Psoas muscle (tissue), 7 donors: ENCODE measurements at regions not wholly inside any gene's neighbourhood (a gene's known extent, or its start where the extent isn't known, plus 50 kb on each side); places are given as distances from the start of the nearest gene placed in this dataset.

Experiments
- ATAC-seq, 4 donors: fragments of 200-7000 bp; cut with Tn5 transposase; one replicate each; pipeline ENCODE4 v1.9.1; 2020; ENCODE audit warnings: moderate library complexity in 3 of 4, mild to moderate bottlenecking in 2 of 4
- DNase-seq, 2 donors: peaks; one replicate each; pipeline ENCODE4 v3.0.0-alpha.2; 2020
- H3K27ac ChIP-seq: fragments of 200-600 bp; one replicate; pipeline ENCODE4 v1.8.0; 2022
- H3K27me3 ChIP-seq, 3 donors: fragments of 200-600 bp in 1 of 3; one replicate each; pipeline versions ENCODE4 v1.6.1 to v1.8.0; 2013 to 2022; ENCODE audit warnings: low read length in 2 of 3, mild to moderate bottlenecking in 2 of 3, moderate library complexity in 1 of 3; ENCODE audit not compliant: insufficient read depth in 3 of 3
- H3K36me3 ChIP-seq, 2 donors: fragments of 200-600 bp in 1 of 2; one replicate each; pipeline versions ENCODE4 v1.6.1 to v1.8.0; 2013 to 2022; ENCODE audit warnings: low read depth in 1 of 2, mild to moderate bottlenecking in 1 of 2, moderate library complexity in 1 of 2; ENCODE audit not compliant: insufficient read depth in 1 of 2
- H3K4me1 ChIP-seq: fragments of 200-600 bp; one replicate; pipeline ENCODE4 v1.8.0; 2022
- H3K4me3 ChIP-seq: fragments of 200-600 bp; one replicate; pipeline ENCODE4 v1.8.0; 2022; ENCODE audit warnings: mild to moderate bottlenecking
- H3K9me3 ChIP-seq: fragments of 200-600 bp; one replicate; pipeline ENCODE4 v1.8.0; 2022
- CTCF ChIP-seq: fragments of 200-600 bp; IDR thresholded peaks from one replicate; pipeline ENCODE4 v1.8.0; 2022; ENCODE audit warnings: antibody characterized with exemption
- WGBS, 3 donors: extraction: QIAGEN DNeasy Blood & Tissue Kit; methylation state at CpG; one replicate each; pipeline versions ENCODE4 v1.1.6 to v1.1.7; 2013; 5-methylcytosine and 5-hydroxymethylcytosine counted together
- intact Hi-C, 2 donors: fragments of 100-400 bp; cut with DNase I; formaldehyde crosslinking; loops; one replicate each; pipeline versions ENCODE4 v1.11.0 to v1.14.2; 2022
- donor health status: healthy with polysubstance abuse.
- donor health status: DM: no; HTN: no; CAD: no; lungs with moderate emphysema.
- donor health status: Bipolar disorder and iron deficiency.
- donor health status: healthy.
- donor health status: DM: yes; HTN: yes; CAD: no.
- donor health status: DM: no; HTN: no; CAD: no.
- donor health status: DM: yes; HTN: yes; CAD: no.

GRCh38 chr1:232468249-232468648, 161.7 kb downstream of the SIPA1L2 start:
- peaks cover 5 to 21% of the 10 kb centered on the region in 2 donors for H3K36me3 ChIP-seq
- peaks cover 12% of the 10 kb centered on the region for H3K4me1 ChIP-seq
- no peak for TF ChIP-seq CTCF
- no peak overlapping the region for H3K4me3 ChIP-seq
- no peaks in the 10 kb centered on the region for H3K27me3 ChIP-seq
- intact Hi-C loops, result no loop called here
- DNase-seq, result no peak
- H3K27ac ChIP-seq, result no peak overlapping the region
- H3K9me3 ChIP-seq, result no peaks in the 10 kb centered on the region
- WGBS, 3 donors, result 82 to 94% (median 87%) methylated on average over 3 of the region's 3 CpGs
- no peak for ATAC-seq

GRCh38 chr1:232467073-232467760, 162.7 kb downstream of the SIPA1L2 start:
- no peak overlapping the region for H3K4me3 ChIP-seq
- 96 to 97% (median 96%) methylated on average over 9 of the region's 9 CpGs for WGBS, 3 donors
- H3K4me1 ChIP-seq, result peaks cover 6% of the 10 kb centered on the region
- ATAC-seq, result no peak
- TF ChIP-seq CTCF, result no peak
- no peak for DNase-seq
- H3K27ac ChIP-seq, result no peak overlapping the region
- no peaks in the 10 kb centered on the region for H3K9me3 ChIP-seq
- H3K27me3 ChIP-seq, result no peaks in the 10 kb centered on the region
- peaks cover 5 to 22% of the 10 kb centered on the region in 2 donors for H3K36me3 ChIP-seq
- intact Hi-C loops, result no loop called here

- Histone ChIP-seq H3K27ac (no peak overlapping the region), H3K4me3 (no peak overlapping the region), H3K27me3 (no peaks in the 10 kb centered on the region), H3K9me3 (no peaks in the 10 kb centered on the region), H3K4me1 (peaks cover 6% of the 10 kb centered on the region), H3K36me3 (peaks cover 5 to 27% of the 10 kb centered on the region in 2 donors)
- no peak for ATAC-seq
- 85 to 97% (median 89%) methylated on average over 1 of the region's 1 CpG for WGBS, 3 donors
- TF ChIP-seq CTCF, result no peak
- no peak for DNase-seq
- intact Hi-C loops, result no loop called here
These were observed 165.6 kb downstream of the SIPA1L2 start for GRCh38 chr1:232464325-232464724.

GRCh38 chr1:232463225-232463624, 166.7 kb downstream of the SIPA1L2 start:
- no peaks in the 10 kb centered on the region for H3K27me3 ChIP-seq
- H3K9me3 ChIP-seq, result no peaks in the 10 kb centered on the region
- no peak for ATAC-seq
- H3K4me3 ChIP-seq, result no peak overlapping the region
- 50 to 66% (median 56%) methylated on average over 3 of the region's 3 CpGs for WGBS, 3 donors
- no peak for TF ChIP-seq CTCF
- intact Hi-C loops, result no loop called here
- no peak for DNase-seq
- H3K4me1 ChIP-seq, result peaks cover 6% of the 10 kb centered on the region
- H3K36me3 ChIP-seq, result peaks cover 5 to 27% of the 10 kb centered on the region in 2 donors
- H3K27ac ChIP-seq, result no peak overlapping the region

GRCh38 chr1:232462213-232462612, 167.7 kb downstream of the SIPA1L2 start:
- DNase-seq (no peak), ATAC-seq (no peak)
- Histone ChIP-seq H3K4me1 (peaks cover 6% of the 10 kb centered on the region), H3K4me3 (no peak overlapping the region), H3K27ac (no peak overlapping the region), H3K9me3 (no peaks in the 10 kb centered on the region), H3K27me3 (no peaks in the 10 kb centered on the region), H3K36me3 (peaks cover 5 to 25% of the 10 kb centered on the region in 2 donors)
- intact Hi-C loops, result no loop called here
- 65 to 83% (median 78%) methylated on average over 4 of the region's 4 CpGs for WGBS, 3 donors
- no peak for TF ChIP-seq CTCF
